Endodermal cell (in vitro differentiated cells): ENCODE measurements at regions not wholly inside any gene's neighbourhood (a gene's known extent, or its start where the extent isn't known, plus 50 kb on each side); places are given as distances from the start of the nearest gene placed in this dataset.

ENCODE experiments used
- DNase-seq: peaks from one replicate; pipeline ENCODE4 v3.0.0-alpha.2; 2017
- H3K27ac ChIP-seq: 2 replicates; pipeline ENCODE4 v1.5.1; 2013; ENCODE audit warnings: mild to moderate bottlenecking, low read depth, low read length, moderate library complexity
- H3K27me3 ChIP-seq: 2 replicates; pipeline ENCODE4 v1.6.1; 2013; ENCODE audit warnings: mild to moderate bottlenecking, low read length, moderate library complexity; ENCODE audit not compliant: insufficient read depth, control insufficient read depth, poor library complexity, severe bottlenecking
- H3K36me3 ChIP-seq: 2 replicates; pipeline ENCODE4 v1.7.0; 2013; ENCODE audit warnings: mild to moderate bottlenecking, low read length, moderate library complexity; ENCODE audit not compliant: control insufficient read depth, insufficient read depth
- H3K4me1 ChIP-seq: one replicate; pipeline ENCODE4 v1.7.0; 2013; ENCODE audit warnings: low read length; ENCODE audit not compliant: control insufficient read depth, insufficient read depth
- H3K4me3 ChIP-seq: 2 replicates; pipeline ENCODE4 v1.5.1; 2013; ENCODE audit warnings: mild to moderate bottlenecking, low read length, moderate library complexity
- H3K9ac ChIP-seq: 2 replicates; pipeline ENCODE4 v1.6.1; 2013; ENCODE audit warnings: mild to moderate bottlenecking, low read length, moderate library complexity; ENCODE audit not compliant: poor library complexity, severe bottlenecking; ENCODE audit errors: extremely low read depth
- H3K9me3 ChIP-seq: 2 replicates; pipeline ENCODE4 v1.6.1; 2013; ENCODE audit warnings: mild to moderate bottlenecking, low read length, moderate library complexity; ENCODE audit not compliant: control insufficient read depth
- H3K27ac Mint-ChIP-seq: 2 replicates; pipeline ENCODE4 v1.8.0; 2020; ENCODE audit warnings: mixed read lengths
- H3K27me3 Mint-ChIP-seq: 2 replicates; pipeline ENCODE4 v1.8.0; 2021; ENCODE audit warnings: mild to moderate bottlenecking, mixed read lengths; ENCODE audit not compliant: insufficient read depth
- H3K36me3 Mint-ChIP-seq: 2 replicates; pipeline ENCODE4 v1.8.0; 2020; ENCODE audit warnings: low read depth, mixed read lengths
- H3K4me1 Mint-ChIP-seq: 2 replicates; pipeline ENCODE4 v1.8.0; 2020; ENCODE audit warnings: mixed read lengths
- H3K4me3 Mint-ChIP-seq: 2 replicates; pipeline ENCODE4 v1.8.0; 2020; ENCODE audit warnings: mild to moderate bottlenecking, moderate library complexity, mixed read lengths
- H3K9me3 Mint-ChIP-seq: 2 replicates; pipeline ENCODE4 v1.8.0; 2020; ENCODE audit warnings: mild to moderate bottlenecking, mixed read lengths
- whole genome bisulfite sequencing, 2 experiments: methylation state at CpG; one replicate each; pipeline versions ENCODE4 v1.1.5 to v1.1.7; 2013; ENCODE audit warnings: missing lambda C conversion rate in 2 of 2, mixed read lengths in 1 of 2; ENCODE audit not compliant: insufficient coverage in 1 of 2, insufficient read length in 1 of 2; 5-methylcytosine and 5-hydroxymethylcytosine counted together
- TF ChIP-seq, protein P1 (sequence below): fragments of 200-600 bp; sonication (generic); conservative IDR thresholded peaks from 2 replicates; pipeline ENCODE4 v1.5.0; 2021; ENCODE audit warnings: antibody characterized with exemption, mild to moderate bottlenecking

DNA sequence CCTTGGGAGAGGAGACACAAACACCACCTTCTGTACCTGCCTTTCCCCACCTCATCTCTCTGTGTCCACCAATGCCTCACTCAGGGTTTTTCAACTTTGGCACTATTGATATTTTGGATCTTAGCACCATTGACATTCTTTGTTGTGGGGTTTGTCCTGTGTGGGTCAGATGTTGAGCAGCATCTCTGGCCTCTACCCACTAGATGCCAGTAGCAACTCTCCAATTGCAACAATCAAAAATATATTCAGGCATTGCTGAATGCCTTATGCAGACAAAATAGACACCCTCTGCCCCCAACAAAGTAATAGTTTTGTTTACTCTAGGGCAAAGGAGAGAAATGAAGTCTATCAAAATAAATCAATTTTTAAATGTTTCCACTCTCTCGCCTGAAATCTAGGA is 1384.3 kb upstream of the NXPH2 start:
- Histone ChIP-seq H3K27me3 (no peaks in the 10 kb centered on the region), H3K9me3 (peaks cover 20% of the 10 kb centered on the region), H3K9ac (no peak overlapping the region), H3K4me1 (no peaks in the 10 kb centered on the region), H3K4me3 (no peak overlapping the region), H3K36me3 (no peaks in the 10 kb centered on the region), H3K27ac (no peak overlapping the region)
- no peak overlapping the region for H3K27ac Mint-ChIP-seq
- TF ChIP-seq, protein P1, sequence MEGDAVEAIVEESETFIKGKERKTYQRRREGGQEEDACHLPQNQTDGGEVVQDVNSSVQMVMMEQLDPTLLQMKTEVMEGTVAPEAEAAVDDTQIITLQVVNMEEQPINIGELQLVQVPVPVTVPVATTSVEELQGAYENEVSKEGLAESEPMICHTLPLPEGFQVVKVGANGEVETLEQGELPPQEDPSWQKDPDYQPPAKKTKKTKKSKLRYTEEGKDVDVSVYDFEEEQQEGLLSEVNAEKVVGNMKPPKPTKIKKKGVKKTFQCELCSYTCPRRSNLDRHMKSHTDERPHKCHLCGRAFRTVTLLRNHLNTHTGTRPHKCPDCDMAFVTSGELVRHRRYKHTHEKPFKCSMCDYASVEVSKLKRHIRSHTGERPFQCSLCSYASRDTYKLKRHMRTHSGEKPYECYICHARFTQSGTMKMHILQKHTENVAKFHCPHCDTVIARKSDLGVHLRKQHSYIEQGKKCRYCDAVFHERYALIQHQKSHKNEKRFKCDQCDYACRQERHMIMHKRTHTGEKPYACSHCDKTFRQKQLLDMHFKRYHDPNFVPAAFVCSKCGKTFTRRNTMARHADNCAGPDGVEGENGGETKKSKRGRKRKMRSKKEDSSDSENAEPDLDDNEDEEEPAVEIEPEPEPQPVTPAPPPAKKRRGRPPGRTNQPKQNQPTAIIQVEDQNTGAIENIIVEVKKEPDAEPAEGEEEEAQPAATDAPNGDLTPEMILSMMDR = no peak
- 78 to 96% methylated on average over 1 of the region's 1 CpG for WGBS, 2 experiments
- H3K36me3 Mint-ChIP-seq = no peaks in the 10 kb centered on the region
- peaks cover 17% of the 10 kb centered on the region for H3K27me3 Mint-ChIP-seq
- no peak for DNase-seq
- H3K4me3 Mint-ChIP-seq = no peak overlapping the region
- H3K9me3 Mint-ChIP-seq = peaks cover 17% of the 10 kb centered on the region
- no peaks in the 10 kb centered on the region for H3K4me1 Mint-ChIP-seq

DNA sequence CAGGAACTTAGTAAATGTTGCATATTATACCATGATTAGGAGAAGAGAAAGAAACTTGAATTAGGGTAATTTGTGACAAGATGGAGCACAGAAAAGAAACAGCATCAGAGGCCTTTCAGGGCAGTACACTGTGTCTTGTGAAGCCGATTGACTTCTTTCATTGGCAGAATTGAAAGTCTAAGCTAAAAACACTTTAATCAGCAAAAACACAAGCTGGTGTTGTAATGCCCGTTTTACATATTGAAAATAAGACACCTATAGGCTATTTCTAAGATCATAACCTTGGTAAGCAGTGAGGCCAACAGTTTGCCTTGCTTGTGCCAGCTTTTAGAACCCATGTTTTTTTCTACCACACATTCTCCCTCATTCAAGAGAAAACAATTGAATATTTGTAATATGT is 1378.1 kb upstream of the NXPH2 start:
- no peak overlapping the region for H3K9ac ChIP-seq
- Mint-ChIP-seq H3K27me3 (peaks cover 55% of the 10 kb centered on the region), H3K27ac (no peak overlapping the region), H3K4me1 (no peaks in the 10 kb centered on the region), H3K4me3 (no peak overlapping the region), H3K36me3 (no peaks in the 10 kb centered on the region), H3K9me3 (peaks cover 18% of the 10 kb centered on the region)
- H3K36me3 ChIP-seq = no peaks in the 10 kb centered on the region
- H3K27me3 ChIP-seq = no peaks in the 10 kb centered on the region
- TF ChIP-seq, protein P1 = no peak
- peaks cover 20% of the 10 kb centered on the region for H3K9me3 ChIP-seq
- no peak overlapping the region for H3K27ac ChIP-seq
- no peaks in the 10 kb centered on the region for H3K4me1 ChIP-seq
- H3K4me3 ChIP-seq = no peak overlapping the region
- no peak for DNase-seq
- 92% methylated on average over 2 of the region's 2 CpGs for WGBS, 2 experiments

DNA sequence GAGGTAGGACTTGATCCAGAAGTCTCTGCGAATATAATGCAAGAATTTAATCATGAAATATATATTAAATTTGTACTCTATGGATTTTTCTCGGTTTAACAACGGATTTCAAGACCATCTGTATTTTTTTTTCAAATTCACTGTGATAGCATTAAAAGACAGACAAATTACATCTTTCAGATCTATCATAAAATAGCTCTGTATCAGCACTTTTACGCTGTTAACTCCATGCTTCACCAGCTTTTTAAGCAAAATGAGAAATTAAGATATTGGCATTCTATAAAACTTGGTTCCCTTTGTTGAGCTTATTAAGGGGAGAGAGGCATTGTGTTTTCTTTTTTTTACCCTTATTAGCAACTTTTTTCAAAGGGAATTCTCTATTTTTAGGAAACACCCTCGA is 1377.6 kb upstream of the NXPH2 start:
- Histone ChIP-seq H3K27ac (no peak overlapping the region), H3K36me3 (no peaks in the 10 kb centered on the region), H3K4me1 (no peaks in the 10 kb centered on the region), H3K9me3 (peaks cover 20% of the 10 kb centered on the region), H3K27me3 (no peaks in the 10 kb centered on the region), H3K4me3 (no peak overlapping the region), H3K9ac (no peak overlapping the region)
- Mint-ChIP-seq H3K9me3 (peaks cover 18% of the 10 kb centered on the region), H3K27me3 (peaks cover 59% of the 10 kb centered on the region), H3K36me3 (no peaks in the 10 kb centered on the region), H3K27ac (no peak overlapping the region), H3K4me3 (no peak overlapping the region), H3K4me1 (no peaks in the 10 kb centered on the region)
- no peak for DNase-seq
- TF ChIP-seq, protein P1 = no peak
- 43 to 60% methylated on average over 2 to 4 of the region's 5 CpGs for WGBS, 2 experiments
